ENCODE measurements at regions not wholly inside any gene's neighbourhood (a gene's known extent, or its start where the extent isn't known, plus 50 kb on each side); places are given as distances from the start of the nearest gene placed in this dataset.

- WGBS (ENCODE audit: extremely low coverage, insufficient read length, low lambda C conversion rate), result no CpG with 5 or more reads among the region's 6 CpGs
- Histone ChIP-seq H3K27me3 (ENCODE audit: insufficient read depth, low read length) (no peaks in the 10 kb centered on the region), H3K56ac (ENCODE audit: insufficient read length, low read depth, low read length) (no peak overlapping the region), H3K9me3 (ENCODE audit: control insufficient read depth, low read depth, low read length) (no peaks in the 10 kb centered on the region), H2BK120ac (ENCODE audit: low read depth, low read length, poor library complexity, severe bottlenecking) (no peak overlapping the region), H3K18ac (ENCODE audit: insufficient read length, low read depth, low read length) (no peak overlapping the region), H4K20me1 (ENCODE audit: control insufficient read depth, insufficient read depth, insufficient read length) (no peaks in the 10 kb centered on the region), H2AFZ (ENCODE audit: low read length) (no peak overlapping the region), H2BK15ac (ENCODE audit: low read depth, low read length) (no peak overlapping the region), H2BK12ac (ENCODE audit: insufficient read length, low read depth, low read length) (no peak overlapping the region), H3K27ac (ENCODE audit: insufficient read length, low read depth, low read length) (no peak overlapping the region), H4K8ac (replicated peaks; ENCODE audit: insufficient read length, low read depth, low read length) (no peak overlapping the region), H3K79me1 (ENCODE audit: insufficient read depth, low read depth, low read length, poor library complexity, severe bottlenecking) (no peaks in the 10 kb centered on the region), H3K4ac (ENCODE audit: low read depth, low read length) (no peak overlapping the region), H3K9ac (ENCODE audit: extremely low read depth, insufficient read length, low read length) (no peak overlapping the region), H2AK5ac (ENCODE audit: insufficient read length, low read length) (no peak overlapping the region), H3K23me2 (ENCODE audit: insufficient read length, low read depth, low read length, poor library complexity, severe bottlenecking) (no peaks in the 10 kb centered on the region), H3K79me2 (ENCODE audit: insufficient read depth, low read length) (no peaks in the 10 kb centered on the region), H3K4me2 (ENCODE audit: insufficient read depth, insufficient read length, low read length) (no peak overlapping the region), H3K23ac (ENCODE audit: insufficient read length, low read depth, low read length) (no peak overlapping the region), H3K4me1 (ENCODE audit: insufficient read depth, low read length) (no peaks in the 10 kb centered on the region), H4K91ac (ENCODE audit: insufficient read length, low read depth, low read length) (no peak overlapping the region), H2BK20ac (ENCODE audit: low read depth, low read length, poor library complexity, severe bottlenecking) (no peak overlapping the region), H3K14ac (ENCODE audit: insufficient read depth, low read length) (no peak overlapping the region), H2BK5ac (ENCODE audit: insufficient read length, low read length) (no peak overlapping the region), H3T11ph (ENCODE audit: low read length) (no peak overlapping the region), H4K5ac (ENCODE audit: insufficient read length, low read depth, low read length) (no peak overlapping the region)
- TF ChIP-seq CTCF (conservative IDR thresholded peaks at IDR 0.05), result no peak
- Mint-ChIP-seq H3K27ac (no peak overlapping the region), H3K9me3 (no peaks in the 10 kb centered on the region), H3K27me3 (ENCODE audit: low read depth) (peaks cover 21% of the 10 kb centered on the region), H3K4me3 (no peak overlapping the region), H3K36me3 (ENCODE audit: insufficient read depth in 1 of 3, low read depth in 3 of 3) (no peaks in the 10 kb centered on the region; a peak in 1 of 7 replicates), H3K4me1 (peaks cover 9 to 13% of the 10 kb centered on the region in 2 experiments)
- DNase-seq, result no peak
Observed at GRCh38 chr4:18858229-18858922, 836.8 kb upstream of the LCORL start.
